H9 (cell line): ENCODE measurements at regions not wholly inside any gene's neighbourhood (a gene's known extent, or its start where the extent isn't known, plus 50 kb on each side); places are given as distances from the start of the nearest gene placed in this dataset.

Source experiments
- DNase-seq: peaks from one replicate; pipeline ENCODE4 v3.0.0-alpha.2; 2017
- H2AFZ ChIP-seq: one replicate; pipeline ENCODE4 v1.6.1; 2013; ENCODE audit warnings: mild to moderate bottlenecking, low read length, control low read depth, moderate library complexity
- H2AK5ac ChIP-seq: 2 replicates; pipeline ENCODE4 v1.6.1; 2013; ENCODE audit warnings: low read length, control low read depth, mixed read lengths; ENCODE audit not compliant: insufficient read length
- H2BK120ac ChIP-seq: one replicate; pipeline ENCODE4 v1.6.1; 2013; ENCODE audit warnings: low read depth, mild to moderate bottlenecking, low read length, control low read depth, inconsistent platforms; ENCODE audit not compliant: poor library complexity, severe bottlenecking
- H2BK12ac ChIP-seq: 2 replicates; pipeline ENCODE4 v1.6.1; 2013; ENCODE audit warnings: low read length, control low read depth, mixed read lengths, low read depth; ENCODE audit not compliant: insufficient read length
- H2BK15ac ChIP-seq: 2 replicates; pipeline ENCODE4 v1.6.1; 2013; ENCODE audit warnings: low read depth, low read length, control low read depth
- H2BK20ac ChIP-seq: one replicate; pipeline ENCODE4 v1.6.1; 2013; ENCODE audit warnings: low read depth, mild to moderate bottlenecking, low read length, control low read depth, inconsistent platforms; ENCODE audit not compliant: poor library complexity, severe bottlenecking
- H2BK5ac ChIP-seq: 2 replicates; pipeline ENCODE4 v1.6.1; 2013; ENCODE audit warnings: low read length, control low read depth, mixed read lengths; ENCODE audit not compliant: insufficient read length
- H3K14ac ChIP-seq: 2 replicates; pipeline ENCODE4 v1.6.1; 2013; ENCODE audit warnings: low read length, control low read depth; ENCODE audit not compliant: insufficient read depth
- H3K18ac ChIP-seq: 2 replicates; pipeline ENCODE4 v1.6.1; 2013; ENCODE audit warnings: low read depth, mild to moderate bottlenecking, mixed read lengths, low read length, control low read depth; ENCODE audit not compliant: insufficient read length
- H3K23ac ChIP-seq: 2 replicates; pipeline ENCODE4 v1.6.1; 2013; ENCODE audit warnings: low read length, control low read depth, mixed read lengths, low read depth; ENCODE audit not compliant: insufficient read length
- H3K23me2 ChIP-seq: 2 replicates; pipeline ENCODE4 v1.6.1; 2013; ENCODE audit warnings: low read depth, mild to moderate bottlenecking, mixed read lengths, low read length, control low read depth; ENCODE audit not compliant: insufficient read length, poor library complexity, severe bottlenecking
- H3K27ac ChIP-seq: 2 replicates; pipeline ENCODE4 v1.5.1; 2013; ENCODE audit warnings: low read length, control low read depth, mixed read lengths, low read depth; ENCODE audit not compliant: insufficient read length
- H3K27me3 ChIP-seq: 2 replicates; pipeline ENCODE4 v1.6.1; 2013; ENCODE audit warnings: low read length, control low read depth, inconsistent platforms; ENCODE audit not compliant: insufficient read depth
- H3K4ac ChIP-seq: 2 replicates; pipeline ENCODE4 v1.6.1; 2013; ENCODE audit warnings: low read depth, mild to moderate bottlenecking, control low read depth, inconsistent platforms, low read length, moderate library complexity
- H3K4me1 ChIP-seq: 2 replicates; pipeline ENCODE4 v1.6.1; 2013; ENCODE audit warnings: low read length, control low read depth, inconsistent platforms; ENCODE audit not compliant: insufficient read depth
- H3K4me2 ChIP-seq: 2 replicates; pipeline ENCODE4 v1.6.1; 2013; ENCODE audit warnings: low read length, control low read depth, mixed read lengths; ENCODE audit not compliant: insufficient read length, insufficient read depth
- H3K56ac ChIP-seq: 2 replicates; pipeline ENCODE4 v1.6.1; 2013; ENCODE audit warnings: low read depth, mild to moderate bottlenecking, mixed read lengths, low read length, control low read depth; ENCODE audit not compliant: insufficient read length
- H3K79me1 ChIP-seq: 2 replicates; pipeline ENCODE4 v1.6.1; 2013; ENCODE audit warnings: low read depth, mild to moderate bottlenecking, moderate library complexity, low read length, control low read depth, inconsistent platforms; ENCODE audit not compliant: insufficient read depth, poor library complexity, severe bottlenecking
- H3K79me2 ChIP-seq: 2 replicates; pipeline ENCODE4 v1.6.1; 2013; ENCODE audit warnings: low read length, control low read depth, inconsistent platforms; ENCODE audit not compliant: insufficient read depth
- H3K9ac ChIP-seq: 2 replicates; pipeline ENCODE4 v1.6.1; 2013; ENCODE audit warnings: low read length, control low read depth, mixed read lengths; ENCODE audit not compliant: insufficient read length; ENCODE audit errors: extremely low read depth
- H3K9me3 ChIP-seq: one replicate; pipeline ENCODE4 v1.6.1; 2013; ENCODE audit warnings: low read depth, low read length, inconsistent platforms; ENCODE audit not compliant: control insufficient read depth
- H3T11ph ChIP-seq: one replicate; pipeline ENCODE4 v1.6.1; 2013; ENCODE audit warnings: mild to moderate bottlenecking, low read length, control low read depth, inconsistent platforms
- H4K20me1 ChIP-seq: one replicate; pipeline ENCODE4 v1.6.1; 2013; ENCODE audit not compliant: control insufficient read depth, insufficient read length, insufficient read depth
- H4K5ac ChIP-seq: 2 replicates; pipeline ENCODE4 v1.6.1; 2013; ENCODE audit warnings: low read depth, mild to moderate bottlenecking, mixed read lengths, low read length, control low read depth; ENCODE audit not compliant: insufficient read length
- H4K8ac ChIP-seq: replicated peaks from 2 replicates; pipeline ENCODE4 v1.6.1; 2013; ENCODE audit warnings: low read length, control low read depth, mixed read lengths, low read depth; ENCODE audit not compliant: insufficient read length
- H4K91ac ChIP-seq: 2 replicates; pipeline ENCODE4 v1.6.1; 2013; ENCODE audit warnings: low read depth, mild to moderate bottlenecking, moderate library complexity, mixed read lengths, low read length, control low read depth; ENCODE audit not compliant: insufficient read length
- H3K27ac Mint-ChIP-seq, 3 experiments: 2 replicates in 2 of 3; 3 replicates in 1 of 3; pipeline ENCODE4 v1.8.0; 2020 to 2021; ENCODE audit warnings: mixed read lengths in 3 of 3, mild to moderate bottlenecking in 1 of 3, moderate library complexity in 1 of 3
- H3K27me3 Mint-ChIP-seq: 2 replicates; pipeline ENCODE4 v1.8.0; 2021; ENCODE audit warnings: low read depth, mild to moderate bottlenecking, moderate library complexity, mixed read lengths
- H3K36me3 Mint-ChIP-seq, 3 experiments: 2 replicates in 2 of 3; 3 replicates in 1 of 3; pipeline ENCODE4 v1.8.0; 2020 to 2021; ENCODE audit warnings: low read depth in 3 of 3, mixed read lengths in 3 of 3; ENCODE audit not compliant: insufficient read depth in 1 of 3
- H3K4me1 Mint-ChIP-seq, 2 experiments: 2 replicates each; pipeline ENCODE4 v1.8.0; 2020; ENCODE audit warnings: mixed read lengths in 2 of 2
- H3K4me3 Mint-ChIP-seq, 2 experiments: 2 replicates in 1 of 2; 3 replicates in 1 of 2; pipeline ENCODE4 v1.8.0; 2020 to 2021; ENCODE audit warnings: mild to moderate bottlenecking in 2 of 2, mixed read lengths in 2 of 2, moderate library complexity in 1 of 2
- H3K9me3 Mint-ChIP-seq, 2 experiments: 2 replicates in 1 of 2; 3 replicates in 1 of 2; pipeline ENCODE4 v1.8.0; 2020; ENCODE audit warnings: mild to moderate bottlenecking in 2 of 2, mixed read lengths in 2 of 2, moderate library complexity in 1 of 2
- WGBS: extraction: QIAGEN DNeasy Blood & Tissue Kit; methylation state at CpG from one replicate; pipeline ENCODE4 v1.1.7; 2013; ENCODE audit warnings: missing lambda C conversion rate, low lambda C conversion rate, mixed read lengths; ENCODE audit not compliant: insufficient read length; ENCODE audit errors: extremely low coverage; 5-methylcytosine and 5-hydroxymethylcytosine counted together
- TF ChIP-seq, protein P1 (sequence below): fragments of 200-600 bp; sonication (generic); conservative IDR thresholded peaks from 3 replicates; pipeline ENCODE4 v1.8.0; 2021; ENCODE audit warnings: antibody characterized with exemption, mild to moderate bottlenecking

DNA sequence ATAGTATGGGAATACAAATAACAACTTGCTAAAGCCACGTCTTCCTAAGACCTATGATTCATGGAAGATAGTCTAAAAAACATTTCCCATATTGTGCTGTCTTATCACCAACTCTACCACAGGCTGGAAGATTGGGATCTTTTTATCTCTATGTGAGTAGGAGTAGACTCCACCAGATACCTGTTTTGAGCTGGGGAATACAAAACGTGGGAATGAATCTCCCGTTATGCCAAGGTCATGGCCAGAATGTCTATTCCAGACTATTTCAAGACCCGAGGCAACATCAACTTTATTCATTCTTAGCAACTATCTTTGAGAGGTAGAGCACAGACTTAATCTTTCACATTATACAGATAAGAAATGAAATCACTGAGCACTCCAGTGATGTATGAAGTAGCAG, 2350.9 kb upstream of the WWC1 start:
- Histone ChIP-seq H4K5ac (no peak overlapping the region), H3K14ac (no peak overlapping the region), H3K56ac (no peak overlapping the region), H3K4me1 (no peaks in the 10 kb centered on the region), H3K9ac (no peak overlapping the region), H3T11ph (no peak overlapping the region), H3K18ac (no peak overlapping the region), H2BK20ac (no peak overlapping the region), H4K20me1 (no peaks in the 10 kb centered on the region), H4K8ac (no peak overlapping the region), H3K9me3 (no peaks in the 10 kb centered on the region), H3K23me2 (no peaks in the 10 kb centered on the region), H3K27ac (no peak overlapping the region), H3K27me3 (no peaks in the 10 kb centered on the region), H2BK5ac (no peak overlapping the region), H3K79me2 (no peaks in the 10 kb centered on the region), H2BK15ac (no peak overlapping the region), H2AFZ (no peak overlapping the region), H2AK5ac (no peak overlapping the region), H2BK120ac (no peak overlapping the region), H3K23ac (no peak overlapping the region), H4K91ac (no peak overlapping the region), H3K4me2 (no peak overlapping the region), H3K79me1 (no peaks in the 10 kb centered on the region), H2BK12ac (no peak overlapping the region), H3K4ac (no peak overlapping the region)
- Mint-ChIP-seq H3K4me3 (no peak overlapping the region), H3K27me3 (no peaks in the 10 kb centered on the region), H3K36me3 (no peaks in the 10 kb centered on the region), H3K4me1 (no peaks in the 10 kb centered on the region), H3K27ac (no peak overlapping the region), H3K9me3 (no peaks in the 10 kb centered on the region)
- TF ChIP-seq, protein P1, sequence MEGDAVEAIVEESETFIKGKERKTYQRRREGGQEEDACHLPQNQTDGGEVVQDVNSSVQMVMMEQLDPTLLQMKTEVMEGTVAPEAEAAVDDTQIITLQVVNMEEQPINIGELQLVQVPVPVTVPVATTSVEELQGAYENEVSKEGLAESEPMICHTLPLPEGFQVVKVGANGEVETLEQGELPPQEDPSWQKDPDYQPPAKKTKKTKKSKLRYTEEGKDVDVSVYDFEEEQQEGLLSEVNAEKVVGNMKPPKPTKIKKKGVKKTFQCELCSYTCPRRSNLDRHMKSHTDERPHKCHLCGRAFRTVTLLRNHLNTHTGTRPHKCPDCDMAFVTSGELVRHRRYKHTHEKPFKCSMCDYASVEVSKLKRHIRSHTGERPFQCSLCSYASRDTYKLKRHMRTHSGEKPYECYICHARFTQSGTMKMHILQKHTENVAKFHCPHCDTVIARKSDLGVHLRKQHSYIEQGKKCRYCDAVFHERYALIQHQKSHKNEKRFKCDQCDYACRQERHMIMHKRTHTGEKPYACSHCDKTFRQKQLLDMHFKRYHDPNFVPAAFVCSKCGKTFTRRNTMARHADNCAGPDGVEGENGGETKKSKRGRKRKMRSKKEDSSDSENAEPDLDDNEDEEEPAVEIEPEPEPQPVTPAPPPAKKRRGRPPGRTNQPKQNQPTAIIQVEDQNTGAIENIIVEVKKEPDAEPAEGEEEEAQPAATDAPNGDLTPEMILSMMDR = no peak
- DNase-seq = no peak
- no CpG with 5 or more reads among the region's 4 CpGs for WGBS
